HG03565 (cell line): ENCODE measurements at regions not wholly inside any gene's neighbourhood (a gene's known extent, or its start where the extent isn't known, plus 50 kb on each side); places are given as distances from the start of the nearest gene placed in this dataset.
"Not testable (repeated sequence)": the region's sequence is repeated elsewhere in the genome, so short reads cannot be mapped to it uniquely, and the experiment has no call there.

Experiments
- ATAC-seq: cut with Tn5 transposase; IDR thresholded peaks from one replicate; pipeline ENCODE4 v1.9.1; 2021; ENCODE audit warnings: mild to moderate bottlenecking, moderate library complexity; ENCODE audit not compliant: unreplicated experiment

DNA sequence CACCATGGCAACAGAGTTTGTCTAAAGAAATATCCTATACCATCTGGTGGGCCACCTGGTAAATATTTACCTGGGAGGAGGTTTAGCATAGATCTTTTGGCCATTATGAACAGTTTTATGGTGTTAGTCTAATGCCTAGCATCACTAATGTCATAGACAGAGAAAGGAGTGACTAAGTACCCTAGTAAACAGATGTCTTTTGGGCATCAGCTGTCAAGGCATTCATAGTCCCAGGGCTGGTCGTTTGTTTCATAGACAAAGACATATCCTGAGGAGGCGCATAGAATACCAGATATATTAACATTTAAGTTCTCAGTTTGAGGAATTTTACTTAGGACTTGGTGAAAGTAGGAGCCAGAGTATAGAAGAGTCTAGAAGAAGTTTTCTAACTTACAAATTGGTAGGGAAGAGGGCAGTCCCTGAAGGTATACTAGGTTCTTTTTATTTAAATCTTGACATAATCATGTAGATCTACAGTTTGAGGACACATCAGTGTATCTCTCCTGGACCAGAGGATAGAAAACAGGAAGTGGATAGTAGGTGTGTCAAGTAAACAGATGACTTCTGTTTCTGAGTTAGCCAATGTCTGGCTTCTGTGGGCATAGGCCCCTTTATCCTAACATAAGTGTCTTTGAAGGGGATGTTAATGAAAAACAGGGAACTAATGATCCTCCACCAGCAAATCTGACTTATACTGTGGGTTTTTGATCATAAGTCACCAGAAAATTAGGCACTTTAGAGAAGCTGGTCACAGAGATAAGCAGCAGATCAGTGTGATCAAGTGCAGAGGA is 105.0 kb upstream of the PRSS3 start:
- no peak for ATAC-seq

DNA sequence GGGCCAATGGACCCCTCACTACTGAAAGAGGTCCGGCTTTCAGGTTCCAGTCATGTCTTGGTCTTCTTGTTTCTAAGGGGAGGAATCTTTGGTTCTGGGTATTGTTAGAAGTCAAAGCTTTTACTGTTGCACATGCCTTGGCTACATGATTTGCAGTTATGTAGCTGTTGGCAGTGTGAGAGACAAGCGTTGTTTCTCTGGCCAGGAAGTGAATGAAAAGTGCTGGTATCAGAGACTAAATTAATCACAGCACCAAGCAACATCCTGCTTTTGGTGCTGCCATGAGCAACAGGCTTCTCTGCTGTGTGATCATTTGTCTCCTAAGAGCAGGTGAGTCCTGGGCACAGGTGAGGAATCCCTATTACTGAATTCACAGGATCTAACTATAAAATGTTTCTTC is 100.1 kb upstream of the PRSS3 start:
- ATAC-seq: no peak

DNA sequence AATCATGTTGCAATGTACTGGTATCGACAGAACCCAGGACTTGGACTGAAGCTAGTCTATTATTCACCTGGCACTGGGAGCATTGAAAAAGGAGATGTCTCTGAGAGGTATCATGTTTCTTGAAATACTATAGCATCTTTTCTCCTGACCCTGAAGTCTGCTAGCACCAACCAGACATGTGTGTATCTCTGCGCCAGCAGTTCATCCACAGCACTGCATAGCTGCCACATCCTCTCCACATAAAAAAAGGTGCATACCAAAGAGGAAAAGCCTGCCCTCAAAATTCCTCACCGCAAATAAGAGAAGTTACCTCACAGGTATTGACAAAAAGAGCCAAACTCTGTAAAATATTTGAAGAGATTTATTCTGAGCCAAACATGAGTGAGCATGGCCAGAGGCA is 99.5 kb upstream of the PRSS3 start:
- ATAC-seq: no peak

DNA sequence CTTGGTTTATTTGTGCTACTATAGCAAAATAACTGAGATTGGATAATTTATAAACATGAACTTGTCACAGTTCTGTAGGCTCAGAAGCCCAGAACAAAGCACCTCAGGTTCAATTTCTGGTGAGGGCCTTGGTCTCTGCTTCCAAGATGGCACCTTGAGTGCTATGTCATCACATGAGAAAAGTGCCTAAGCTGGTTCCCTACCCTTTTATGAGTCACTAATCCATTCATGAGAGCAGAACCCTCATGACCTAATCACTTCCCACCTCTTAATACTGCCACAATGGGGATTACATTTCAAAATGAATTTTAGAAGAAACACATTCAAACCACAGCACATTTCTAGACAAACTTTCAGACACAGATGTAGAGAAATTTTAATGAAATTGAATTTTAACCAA is 98.2 kb upstream of the PRSS3 start:
- ATAC-seq: no peak

DNA sequence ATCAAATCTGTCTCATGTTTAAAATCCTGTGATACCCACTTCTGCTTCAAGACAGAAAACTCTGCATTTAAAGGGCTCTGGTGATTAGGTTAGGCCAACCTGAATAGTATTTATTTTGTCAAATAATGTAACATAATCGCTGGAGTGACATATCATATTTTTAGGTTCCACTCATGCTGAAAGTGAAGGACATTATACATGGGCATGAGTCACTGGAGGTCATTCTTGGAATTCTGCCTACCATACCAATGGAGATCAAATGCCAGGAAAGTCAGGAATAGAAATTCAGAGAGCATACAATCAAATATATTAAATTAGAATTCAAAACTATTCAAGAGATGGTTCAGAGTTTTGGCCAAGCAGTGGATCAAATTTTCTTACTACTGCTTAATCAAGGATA is 97.1 kb upstream of the PRSS3 start:
- no peak for ATAC-seq

DNA sequence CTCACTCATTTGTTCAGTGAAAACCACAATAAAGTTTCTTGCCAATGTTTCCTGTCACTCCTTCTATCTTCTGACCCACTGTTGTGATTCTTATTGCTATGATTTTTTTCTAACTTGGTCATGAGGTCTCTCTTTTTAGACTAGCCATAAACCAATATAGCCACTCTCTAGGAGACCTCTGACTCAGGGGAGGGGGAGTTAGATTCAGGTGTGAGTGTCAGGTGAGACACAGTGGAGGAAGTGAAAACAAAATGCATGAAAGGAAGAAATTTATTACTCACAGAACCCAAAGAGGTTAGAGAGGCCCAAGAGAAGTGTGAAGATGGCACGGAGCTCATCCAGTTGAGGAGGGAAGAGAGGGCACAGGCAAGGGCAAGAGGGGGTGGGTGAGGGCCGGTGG is 94.4 kb upstream of the PRSS3 start:
- ATAC-seq: not testable (repeated sequence)

DNA sequence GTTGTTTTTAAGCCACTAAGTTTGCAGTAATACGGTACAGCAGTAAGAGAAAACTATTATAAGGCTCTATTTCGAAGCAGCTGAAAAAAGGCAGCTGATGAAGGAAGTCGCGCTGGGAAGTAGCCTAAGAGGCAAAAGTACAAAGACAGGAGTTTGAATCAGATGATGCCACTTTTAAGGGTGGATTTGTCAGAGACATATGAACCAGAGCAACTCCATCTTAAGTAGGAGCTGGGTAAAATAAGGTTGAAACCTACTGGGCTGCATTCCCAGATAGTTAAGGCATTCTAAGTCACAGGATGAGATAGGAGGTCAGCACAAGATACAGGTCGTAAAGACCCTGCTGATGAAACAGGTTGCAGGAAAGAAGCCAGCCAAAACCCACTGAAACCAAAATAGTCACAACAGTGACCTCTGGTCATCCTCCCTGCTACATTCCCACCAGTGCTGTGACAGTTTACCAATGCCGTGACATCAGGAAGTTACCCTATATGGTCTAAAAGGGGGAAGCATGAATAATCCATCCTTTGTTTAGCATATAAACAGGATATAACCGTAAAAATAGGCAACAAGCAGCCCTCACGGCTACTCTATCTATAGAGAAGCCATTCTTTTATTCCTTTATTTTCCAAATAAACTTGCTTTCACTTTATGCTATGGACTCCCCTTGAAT is 91.8 kb upstream of the PRSS3 start:
- no peak for ATAC-seq

DNA sequence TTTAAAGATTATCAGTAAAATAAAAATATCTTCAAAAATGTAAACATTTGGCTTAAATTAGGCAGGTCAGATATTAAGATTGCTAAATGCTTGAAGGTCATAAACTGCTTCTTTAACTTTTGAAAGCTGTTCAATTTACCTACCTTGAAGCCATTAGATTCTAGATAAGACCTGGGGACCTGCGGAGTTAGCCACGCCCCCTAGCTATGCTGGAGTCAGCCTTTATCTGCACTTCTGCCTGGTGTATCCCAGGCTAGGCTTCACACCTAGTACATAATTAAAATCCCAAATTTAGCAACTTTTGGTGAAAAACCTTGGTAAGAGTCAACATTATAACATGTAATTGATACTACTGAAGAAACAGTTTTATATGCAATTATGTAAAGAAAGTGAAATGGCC is 89.9 kb upstream of the PRSS3 start:
- ATAC-seq: not testable (repeated sequence)

DNA sequence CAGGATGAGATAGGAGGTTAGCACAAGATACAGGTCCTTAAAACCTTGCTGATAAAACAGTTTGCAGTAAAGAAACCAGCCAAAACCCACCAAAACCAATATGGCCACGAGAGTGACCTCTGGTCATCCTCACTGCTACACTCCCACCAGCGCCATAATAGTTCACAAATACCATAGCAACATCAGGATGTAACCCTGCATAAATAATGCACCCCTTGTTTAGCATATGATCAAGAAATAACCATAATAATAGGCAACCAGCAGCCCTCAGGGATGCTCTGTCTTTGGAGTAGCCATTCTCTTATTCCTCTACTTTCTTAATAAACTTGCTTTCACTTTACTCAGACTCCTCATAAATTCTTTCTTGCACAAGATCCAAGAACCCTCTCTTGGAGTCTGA is 86.9 kb upstream of the PRSS3 start:
- no peak for ATAC-seq

DNA sequence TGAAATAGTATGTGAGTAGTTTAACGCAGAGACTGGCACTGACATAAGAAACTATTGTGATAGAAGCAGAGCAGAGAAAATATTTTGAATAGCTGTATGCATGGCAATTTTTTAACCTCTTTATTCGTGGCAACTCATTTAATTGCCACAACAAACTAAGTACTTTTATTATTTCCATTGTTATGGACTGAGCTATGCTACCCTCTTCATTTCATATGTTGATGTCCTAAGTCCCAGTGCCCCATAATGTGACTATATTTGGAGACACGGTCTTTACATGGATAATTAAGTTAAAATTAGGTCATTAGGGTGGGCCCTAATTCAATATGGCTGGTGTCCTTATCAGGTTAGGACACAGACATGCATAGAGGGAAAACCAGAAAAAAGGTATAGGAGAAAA is 86.1 kb upstream of the PRSS3 start:
- no peak for ATAC-seq

DNA sequence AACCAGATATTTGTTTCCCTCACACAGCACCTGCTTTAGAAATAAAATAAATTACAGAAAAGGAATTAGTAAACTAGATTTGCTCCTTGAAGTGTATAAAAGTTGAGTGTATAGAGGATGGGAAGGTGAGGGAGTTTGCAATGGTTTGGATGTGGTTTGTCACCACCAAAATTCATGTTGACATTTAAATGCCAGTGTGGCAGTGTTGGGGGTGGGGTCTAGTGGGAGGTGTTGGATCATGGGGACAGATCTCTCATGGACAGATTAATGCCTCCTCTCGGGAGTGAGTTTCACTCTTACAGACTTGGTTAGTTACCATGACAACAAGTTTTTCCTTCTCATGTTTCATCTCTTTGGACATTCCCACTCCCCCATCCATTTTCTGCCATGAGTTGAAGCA is 83.9 kb upstream of the PRSS3 start:
- not testable (repeated sequence) for ATAC-seq

DNA sequence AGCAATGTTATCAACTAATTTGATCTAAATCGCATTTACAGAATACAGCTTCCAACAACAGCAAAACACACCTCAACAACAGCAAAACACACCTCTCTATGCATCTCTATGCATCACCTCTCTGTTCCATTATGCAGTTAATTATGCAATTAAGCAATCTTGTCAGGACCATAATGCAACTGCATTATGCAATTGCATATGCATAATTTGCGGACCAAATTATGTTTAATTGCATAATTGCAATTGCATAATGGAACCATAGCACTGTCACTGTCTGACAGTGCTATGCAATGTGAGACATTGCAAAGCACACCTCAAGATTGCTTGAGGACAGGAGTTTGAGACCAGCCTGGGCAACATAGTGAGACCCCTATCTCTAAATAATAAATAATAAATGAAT is 80.4 kb upstream of the PRSS3 start:
- no peak for ATAC-seq

DNA sequence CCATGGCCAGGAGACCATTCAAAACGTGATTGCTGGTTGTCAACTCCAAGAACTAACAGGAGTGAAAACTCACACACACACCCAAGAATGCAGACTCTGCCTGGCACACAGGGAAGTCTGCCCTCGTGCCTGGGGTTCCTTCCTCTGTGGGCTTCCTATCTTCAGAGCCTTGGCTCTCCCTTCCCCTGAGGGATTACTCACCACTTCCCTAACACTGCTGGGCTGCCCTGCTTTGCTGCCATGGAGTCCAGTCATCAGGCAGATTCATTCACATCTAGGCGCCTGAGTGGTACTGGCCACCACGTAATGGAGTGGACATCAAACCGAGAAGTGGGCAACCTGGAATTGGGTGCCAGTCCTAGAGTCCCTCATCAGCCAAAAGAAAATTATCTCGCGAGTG is 76.4 kb upstream of the PRSS3 start:
- ATAC-seq: no peak

DNA sequence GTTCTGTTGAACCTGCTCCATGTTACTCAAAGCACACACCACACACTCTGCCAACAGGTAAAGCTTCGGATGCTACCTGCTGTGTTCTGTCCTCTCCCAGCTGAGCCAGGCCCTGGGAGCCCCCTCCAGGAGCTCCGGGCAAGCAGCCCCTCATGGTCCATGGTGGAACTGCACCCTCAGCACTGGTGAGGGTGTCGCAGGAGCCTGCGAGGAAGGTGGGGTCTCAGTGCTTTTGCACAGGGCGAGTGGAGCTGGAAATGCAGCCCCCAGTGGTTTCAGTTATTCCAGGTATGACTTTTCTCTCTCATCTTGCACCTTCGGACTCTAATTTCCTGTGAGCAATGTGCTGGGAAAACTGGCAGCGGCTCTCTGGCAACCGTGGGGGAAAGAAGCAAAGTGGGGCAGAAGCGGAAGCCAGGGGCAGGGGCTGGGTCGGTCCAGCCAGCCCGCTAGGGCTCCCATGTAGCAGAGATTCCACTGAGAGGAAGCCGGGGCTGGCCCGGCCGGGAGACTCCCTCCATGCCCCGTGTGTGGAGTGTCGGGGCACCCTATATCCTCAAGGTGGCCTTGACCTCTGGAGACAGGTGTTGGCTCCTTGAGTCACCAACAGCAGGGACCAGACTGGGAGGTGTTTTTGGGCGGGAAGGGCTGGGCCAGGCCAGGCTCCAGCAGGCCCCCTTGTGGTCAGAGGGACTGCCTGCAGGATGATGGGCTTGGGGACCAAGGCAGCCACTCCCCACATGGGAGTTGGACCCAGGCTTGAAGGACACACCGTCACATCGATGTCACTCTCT is 75.6 kb upstream of the PRSS3 start:
- ATAC-seq: no peak

DNA sequence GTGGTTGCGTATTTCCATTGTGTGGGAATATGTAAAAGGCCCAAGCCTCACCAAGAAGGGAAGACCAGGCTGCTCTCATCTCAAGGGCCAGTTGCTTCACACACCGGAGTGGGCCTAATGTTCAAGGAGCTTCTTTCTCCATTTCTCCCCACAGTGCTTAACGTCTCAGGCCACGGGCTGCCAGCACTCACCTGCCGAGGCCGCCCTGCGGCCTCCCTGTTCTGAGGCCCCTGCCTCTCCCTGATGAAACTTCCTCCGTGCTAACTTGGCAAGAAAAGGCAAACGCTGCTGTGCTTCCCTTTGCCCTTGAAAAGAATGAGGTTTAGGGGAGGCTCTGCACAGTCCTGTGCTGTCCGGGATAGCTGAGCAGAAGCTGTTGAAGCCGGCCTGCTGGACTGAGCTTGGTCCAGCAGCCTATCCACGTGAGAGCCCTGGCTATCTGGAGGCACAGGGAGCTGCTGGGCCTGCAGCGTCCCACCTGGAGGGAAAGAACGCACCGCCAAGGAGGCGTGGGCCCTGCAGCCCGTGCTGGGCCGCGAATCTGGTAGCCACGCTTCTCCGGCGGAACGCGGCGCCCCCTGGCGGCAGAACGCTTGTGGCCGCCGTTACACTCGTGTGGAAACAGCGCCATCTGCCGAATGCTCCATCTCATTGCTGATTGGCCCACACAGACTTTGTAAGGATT is 73.5 kb upstream of the PRSS3 start:
- peak; percentile 75 for ATAC-seq

DNA sequence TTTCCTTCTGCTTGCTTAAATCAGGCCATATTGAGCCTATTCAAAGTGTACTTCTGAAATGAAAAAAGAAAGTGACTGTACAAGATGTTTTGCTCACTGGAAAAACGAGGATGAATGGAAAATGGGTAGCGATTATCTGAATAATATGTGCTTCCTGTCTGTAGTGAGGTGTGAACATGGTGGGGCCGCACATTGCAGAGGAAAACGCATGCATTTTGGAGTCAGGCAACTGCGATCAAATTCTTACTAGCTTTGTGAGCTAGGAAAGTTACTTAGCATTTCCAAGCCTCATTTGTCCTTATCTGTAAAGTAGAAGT is 73.0 kb upstream of the PRSS3 start:
- no peak for ATAC-seq

DNA sequence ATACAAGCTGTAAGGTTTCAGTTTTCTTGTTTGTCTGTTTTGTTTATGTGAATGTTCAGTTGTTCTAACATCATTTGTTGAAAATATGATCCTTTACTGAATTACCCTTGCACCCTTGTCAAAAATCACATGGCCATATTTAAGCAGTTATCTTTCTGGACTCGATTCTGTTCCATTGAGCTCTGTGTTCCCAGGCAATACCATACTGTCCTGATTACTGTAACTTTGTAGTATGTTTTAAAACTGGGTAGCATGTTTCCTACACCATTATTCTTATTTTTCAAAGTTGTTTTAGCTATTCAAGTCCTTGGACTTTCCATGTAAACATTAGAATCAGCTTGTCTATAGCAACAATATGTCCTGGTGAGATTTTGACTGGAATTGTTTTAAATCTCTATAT is 66.7 kb upstream of the PRSS3 start:
- ATAC-seq: no peak

DNA sequence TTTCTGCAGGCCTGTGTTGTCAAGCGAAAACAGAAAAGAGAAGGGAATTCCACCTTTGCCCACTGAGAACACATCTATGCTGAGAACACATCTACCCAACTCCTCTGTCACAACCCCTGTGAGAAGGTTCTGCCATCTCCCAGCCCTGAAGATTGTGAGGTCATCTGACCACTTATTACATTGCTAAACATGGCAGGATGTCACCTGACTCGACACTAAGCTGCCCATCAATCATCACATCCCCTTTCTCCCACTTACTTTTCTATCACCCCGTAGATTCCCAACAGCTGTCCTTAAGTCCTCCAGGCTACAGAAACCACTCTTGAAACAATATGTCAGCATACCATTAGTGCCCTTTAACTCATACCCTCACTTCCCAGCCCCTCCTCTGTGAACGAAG is 64.2 kb upstream of the PRSS3 start:
- ATAC-seq: no peak

DNA sequence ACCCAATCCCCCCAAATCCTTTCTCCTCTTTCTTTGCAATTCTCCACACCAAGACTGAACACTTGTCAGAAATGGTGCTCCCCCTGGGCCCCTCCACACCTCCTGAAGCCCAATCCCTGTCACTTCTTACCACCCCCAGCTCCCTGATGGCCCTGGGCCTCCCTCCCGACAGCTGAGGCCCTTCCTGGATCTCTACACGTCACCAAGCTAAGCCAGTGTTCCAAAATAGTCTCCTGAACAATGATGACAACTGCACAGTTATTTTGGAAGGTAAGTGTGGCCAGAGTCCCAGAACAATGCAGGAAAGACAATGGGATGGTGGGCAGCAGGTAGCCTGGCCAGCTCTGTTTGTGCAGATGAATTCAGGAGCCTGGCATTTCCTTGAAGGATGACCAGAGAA is 63.7 kb upstream of the PRSS3 start:
- ATAC-seq: no peak

DNA sequence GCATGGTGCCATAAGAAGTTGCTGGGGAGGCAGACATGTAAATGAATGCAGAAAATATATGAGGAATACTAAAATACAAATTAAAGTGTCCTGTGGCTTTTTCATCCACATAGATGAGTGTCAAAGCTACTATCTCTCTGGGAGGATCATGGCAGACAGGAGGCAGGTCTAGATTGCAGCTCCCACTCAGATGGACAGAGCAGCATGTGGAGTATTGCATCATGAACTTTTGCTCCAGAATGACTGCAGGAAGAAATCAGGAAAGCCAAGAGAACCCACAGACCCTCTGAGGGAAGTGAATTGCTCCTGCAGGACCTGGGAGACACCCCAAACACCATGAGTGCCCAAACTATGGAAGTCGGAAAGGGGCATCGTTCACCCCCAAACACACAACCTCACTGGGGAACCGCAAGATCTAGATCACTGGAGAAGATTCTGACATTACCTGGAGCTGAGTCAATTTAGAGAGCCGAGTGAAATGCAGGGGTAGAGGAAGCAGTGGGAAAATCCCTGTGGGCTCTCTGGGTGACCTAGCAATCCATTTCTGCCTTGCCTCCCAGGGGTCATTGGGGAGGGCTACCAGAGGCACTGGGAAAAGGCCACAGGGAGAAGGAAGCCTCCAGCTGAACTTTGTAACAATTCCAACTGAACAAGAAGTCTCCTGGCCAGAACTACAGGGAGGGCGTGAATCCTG is 61.0 kb upstream of the PRSS3 start:
- not testable (repeated sequence) for ATAC-seq
